B cell (primary cell): ENCODE measurements at regions not wholly inside any gene's neighbourhood (a gene's known extent, or its start where the extent isn't known, plus 50 kb on each side); places are given as distances from the start of the nearest gene placed in this dataset.

Experiments
- ATAC-seq: fragments of 200-7000 bp; cut with Tn5 transposase; one replicate; pipeline ENCODE4 v1.10.0; 2021; ENCODE audit warnings: low read depth, mild to moderate bottlenecking, moderate number of reproducible peaks, moderate library complexity
- CTCF ChIA-PET: fragments of 350-600 bp; sonication (Branson Sonifier 250); formaldehyde crosslinking; loops from one replicate; lab custom pipeline; 2021; ENCODE audit warnings: antibody characterized with exemption, inconsistent platforms; lab: Charles Lee
- POLR2A ChIA-PET: fragments of 350-600 bp; sonication (Branson Sonifier 250); formaldehyde crosslinking; loops from one replicate; lab custom pipeline; 2021; ENCODE audit warnings: antibody characterized with exemption; lab: Charles Lee
- DNase-seq: peaks from one replicate; pipeline ENCODE4 v3.0.0; 2013
- H2AFZ ChIP-seq: 2 replicates; pipeline ENCODE4 v1.6.1; 2012; ENCODE audit warnings: mild to moderate bottlenecking, low read depth, low read length; ENCODE audit not compliant: insufficient read depth, poor library complexity, severe bottlenecking
- H3K27ac ChIP-seq, 2 donors: 1 replicate in 1 of 2; 2 replicates in 1 of 2; pipeline ENCODE4 v1.5.1; 2012 to 2013; ENCODE audit warnings: low read length in 2 of 2, mild to moderate bottlenecking in 2 of 2, moderate library complexity in 1 of 2
- H3K27me3 ChIP-seq, 4 experiments: fragments of 200-600 bp in 1 of 4; sonication (generic) in 1 of 4; replicated peaks in 1 of 4; 1 replicate in 2 of 4; 2 replicates in 2 of 4; pipeline versions ENCODE4 v1.6.1 to v1.7.0; 2013 to 2016; ENCODE audit warnings: low read length in 3 of 4, mild to moderate bottlenecking in 2 of 4, mixed read lengths in 1 of 4, moderate library complexity in 1 of 4; ENCODE audit not compliant: insufficient read depth in 4 of 4, control insufficient read depth in 3 of 4; ENCODE audit errors: control extremely low read depth in 1 of 4
- H3K36me3 ChIP-seq, 2 experiments: replicated peaks in 1 of 2; 1 replicate in 1 of 2; 2 replicates in 1 of 2; pipeline versions ENCODE4 v1.6.1 to v1.7.1; 2013; ENCODE audit warnings: low read length in 1 of 2; ENCODE audit not compliant: insufficient read depth in 2 of 2, control insufficient read depth in 1 of 2; ENCODE audit errors: control extremely low read depth in 1 of 2, extremely low read depth in 1 of 2
- H3K4me1 ChIP-seq, 2 donors: fragments of 200-600 bp in 1 of 2; sonication (generic) in 1 of 2; 1 replicate in 1 of 2; 2 replicates in 1 of 2; pipeline versions ENCODE4 v1.5.1 to v1.6.1; 2013 to 2017; ENCODE audit warnings: low read length in 2 of 2; ENCODE audit not compliant: control insufficient read depth in 2 of 2, insufficient read depth in 2 of 2
- H3K4me2 ChIP-seq: replicated peaks from 2 replicates; pipeline ENCODE3; 2012; ENCODE audit warnings: mild to moderate bottlenecking, low read depth, low read length; ENCODE audit not compliant: poor library complexity, severe bottlenecking
- H3K4me3 ChIP-seq, 5 experiments: fragments of 200-600 bp in 1 of 5; sonication (generic) in 1 of 5; 1 replicate in 3 of 5; 2 replicates in 2 of 5; pipeline versions ENCODE4 v1.5.1 to v1.7.0; 2011 to 2016; ENCODE audit warnings: low read length in 4 of 5, mild to moderate bottlenecking in 4 of 5, low read depth in 2 of 5, control low read depth in 1 of 5, moderate library complexity in 1 of 5; ENCODE audit not compliant: insufficient read depth in 1 of 5; ENCODE audit errors: control extremely low read depth in 1 of 5, extremely low read depth in 1 of 5
- H3K79me2 ChIP-seq: fragments of 200-600 bp; sonication (generic); one replicate; pipeline ENCODE4 v1.6.0; 2016; ENCODE audit warnings: low read length; ENCODE audit not compliant: control insufficient read depth, insufficient read depth
- H3K9ac ChIP-seq: fragments of 200-600 bp; sonication (generic); 2 replicates; pipeline ENCODE4 v1.6.1; 2017; ENCODE audit warnings: mild to moderate bottlenecking, low read length, moderate library complexity
- H3K9me3 ChIP-seq, 3 donors: one replicate each; pipeline versions ENCODE4 v1.6.1 to v1.7.1; 2013; ENCODE audit warnings: low read length in 2 of 3; ENCODE audit not compliant: control insufficient read depth in 2 of 3, insufficient read depth in 1 of 3; ENCODE audit errors: control extremely low read depth in 1 of 3
- H4K20me1 ChIP-seq: 2 replicates; pipeline ENCODE4 v1.6.0; 2012; ENCODE audit warnings: mild to moderate bottlenecking, low read length; ENCODE audit not compliant: insufficient read depth, control insufficient read depth, poor library complexity, severe bottlenecking
- H3K27ac Mint-ChIP-seq: one replicate; pipeline ENCODE4 v1.8.0; 2021; ENCODE audit warnings: mixed read lengths
- H3K27me3 Mint-ChIP-seq: one replicate; pipeline ENCODE4 v1.8.0; 2021; ENCODE audit warnings: mixed read lengths
- H3K4me1 Mint-ChIP-seq: one replicate; pipeline ENCODE4 v1.8.0; 2021; ENCODE audit warnings: mixed read lengths
- H3K4me3 Mint-ChIP-seq: one replicate; pipeline ENCODE4 v1.8.0; 2021; ENCODE audit warnings: mixed read lengths
- H3K9me3 Mint-ChIP-seq: one replicate; pipeline ENCODE4 v1.8.0; 2022; ENCODE audit warnings: mixed read lengths; ENCODE audit not compliant: insufficient read depth
- EZH2 ChIP-seq: IDR thresholded peaks from 2 replicates; pipeline ENCODE4 v1.6.1; 2012; ENCODE audit warnings: borderline replicate concordance, low read depth, mild to moderate bottlenecking, moderate library complexity, low read length; ENCODE audit not compliant: insufficient read depth, poor library complexity, severe bottlenecking
- WGBS: methylation state at CpG from one replicate; pipeline ENCODE4 v1.1.5; 2013; ENCODE audit warnings: missing lambda C conversion rate; ENCODE audit not compliant: insufficient coverage; 5-methylcytosine and 5-hydroxymethylcytosine counted together
- intact Hi-C: fragments of 100-400 bp; cut with micrococcal nuclease; formaldehyde crosslinking; loops from one replicate; pipeline ENCODE4 v1.10.0; 2022
- TF ChIP-seq, protein P1 (sequence below): fragments of 200-600 bp; IDR thresholded peaks from one replicate; pipeline ENCODE4 v1.8.0; 2022; ENCODE audit warnings: antibody characterized with exemption, mild to moderate bottlenecking

DNA sequence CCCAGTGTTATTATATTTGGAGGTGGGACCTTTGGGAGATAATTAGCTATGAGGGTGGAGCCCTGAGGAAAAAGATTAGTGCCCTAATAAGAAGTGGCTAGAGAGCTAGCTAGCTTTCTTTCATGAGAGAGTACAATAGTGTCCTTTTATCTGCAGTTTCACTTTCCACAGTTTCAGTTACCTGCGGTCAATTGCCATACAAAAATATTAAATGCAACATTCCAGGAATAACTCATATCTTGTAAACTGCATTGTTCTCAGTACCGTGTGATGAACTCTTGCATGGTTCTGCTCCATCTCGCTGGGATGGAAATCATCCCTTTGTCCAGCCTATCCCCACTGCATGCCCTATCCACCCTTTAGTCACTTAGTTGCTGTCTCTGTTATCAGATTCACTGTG is 201.6 kb downstream of the RWDD3 start:
- H3K4me3 Mint-ChIP-seq: no peak overlapping the region
- no peaks in the 10 kb centered on the region for H3K27me3 ChIP-seq
- no peaks in the 10 kb centered on the region for H3K4me1 ChIP-seq
- ChIA-PET CTCF (no interaction called here), POLR2A (no interaction called here)
- no peak overlapping the region for H3K4me2 ChIP-seq
- no peaks in the 10 kb centered on the region for H3K27me3 Mint-ChIP-seq
- H3K27ac Mint-ChIP-seq: no peak overlapping the region
- no peaks in the 10 kb centered on the region for H4K20me1 ChIP-seq
- H3K9me3 Mint-ChIP-seq: no peaks in the 10 kb centered on the region
- no peak overlapping the region for H3K4me3 ChIP-seq
- ATAC-seq (no peak), DNase-seq (no peak)
- H3K4me1 Mint-ChIP-seq: no peaks in the 10 kb centered on the region
- no peak overlapping the region for H3K27ac ChIP-seq
- no peak overlapping the region for H2AFZ ChIP-seq
- no peaks in the 10 kb centered on the region for H3K9me3 ChIP-seq
- TF ChIP-seq, protein P1, sequence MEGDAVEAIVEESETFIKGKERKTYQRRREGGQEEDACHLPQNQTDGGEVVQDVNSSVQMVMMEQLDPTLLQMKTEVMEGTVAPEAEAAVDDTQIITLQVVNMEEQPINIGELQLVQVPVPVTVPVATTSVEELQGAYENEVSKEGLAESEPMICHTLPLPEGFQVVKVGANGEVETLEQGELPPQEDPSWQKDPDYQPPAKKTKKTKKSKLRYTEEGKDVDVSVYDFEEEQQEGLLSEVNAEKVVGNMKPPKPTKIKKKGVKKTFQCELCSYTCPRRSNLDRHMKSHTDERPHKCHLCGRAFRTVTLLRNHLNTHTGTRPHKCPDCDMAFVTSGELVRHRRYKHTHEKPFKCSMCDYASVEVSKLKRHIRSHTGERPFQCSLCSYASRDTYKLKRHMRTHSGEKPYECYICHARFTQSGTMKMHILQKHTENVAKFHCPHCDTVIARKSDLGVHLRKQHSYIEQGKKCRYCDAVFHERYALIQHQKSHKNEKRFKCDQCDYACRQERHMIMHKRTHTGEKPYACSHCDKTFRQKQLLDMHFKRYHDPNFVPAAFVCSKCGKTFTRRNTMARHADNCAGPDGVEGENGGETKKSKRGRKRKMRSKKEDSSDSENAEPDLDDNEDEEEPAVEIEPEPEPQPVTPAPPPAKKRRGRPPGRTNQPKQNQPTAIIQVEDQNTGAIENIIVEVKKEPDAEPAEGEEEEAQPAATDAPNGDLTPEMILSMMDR: no peak
- no peak for TF ChIP-seq EZH2
- no peak overlapping the region for H3K9ac ChIP-seq
- no peaks in the 10 kb centered on the region for H3K79me2 ChIP-seq
- 100% methylated on average over 1 of the region's 3 CpGs for WGBS
- H3K36me3 ChIP-seq: no peaks in the 10 kb centered on the region
- intact Hi-C loops: no loop called here

DNA sequence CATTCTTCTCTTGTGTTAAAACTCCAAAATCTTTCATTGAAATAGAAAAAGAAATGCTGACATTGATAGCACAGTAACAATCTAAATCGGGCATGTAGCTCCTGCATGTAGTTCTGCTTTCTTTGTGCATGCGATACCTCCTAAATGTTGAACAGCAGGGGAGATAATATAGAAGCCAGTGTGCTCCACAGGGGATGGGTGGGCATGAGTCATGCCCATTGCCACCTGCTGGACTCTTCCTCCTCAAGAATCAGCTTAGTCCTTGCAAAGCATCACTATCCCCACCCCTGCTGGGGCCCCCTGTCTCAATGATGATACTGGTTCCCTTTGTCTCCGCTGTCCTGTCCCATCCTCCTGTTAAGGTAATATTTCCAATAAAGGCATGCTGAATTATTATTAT is 203.0 kb downstream of the RWDD3 start:
- Mint-ChIP-seq H3K4me1 (no peaks in the 10 kb centered on the region), H3K4me3 (no peak overlapping the region), H3K27ac (no peak overlapping the region), H3K27me3 (no peaks in the 10 kb centered on the region), H3K9me3 (no peaks in the 10 kb centered on the region)
- no peak for DNase-seq
- H3K4me1 ChIP-seq: no peaks in the 10 kb centered on the region
- 83% methylated on average over 1 of the region's 3 CpGs for WGBS
- no peak overlapping the region for H3K4me2 ChIP-seq
- POLR2A ChIA-PET: no interaction called here
- TF ChIP-seq EZH2: no peak
- TF ChIP-seq, protein P1: no peak
- ATAC-seq: no peak
- no peak overlapping the region for H2AFZ ChIP-seq
- H3K79me2 ChIP-seq: no peaks in the 10 kb centered on the region
- no peaks in the 10 kb centered on the region for H3K9me3 ChIP-seq
- H4K20me1 ChIP-seq: no peaks in the 10 kb centered on the region
- intact Hi-C loops: no loop called here
- CTCF ChIA-PET: no interaction called here
- H3K36me3 ChIP-seq: no peaks in the 10 kb centered on the region
- no peak overlapping the region for H3K27ac ChIP-seq
- no peaks in the 10 kb centered on the region for H3K27me3 ChIP-seq
- no peak overlapping the region for H3K4me3 ChIP-seq
- no peak overlapping the region for H3K9ac ChIP-seq
